CD14-positive monocyte (primary cell): ENCODE measurements at regions not wholly inside any gene's neighbourhood (a gene's known extent, or its start where the extent isn't known, plus 50 kb on each side); places are given as distances from the start of the nearest gene placed in this dataset.

Experiments used
- DNase-seq, 3 donors: peaks; one replicate each; pipeline ENCODE4 v3.0.0-alpha.2; 2011 to 2022
- H2AFZ ChIP-seq: 2 replicates; pipeline ENCODE4 v1.6.0; 2012; ENCODE audit warnings: mild to moderate bottlenecking, low read depth, low read length, inconsistent platforms; ENCODE audit not compliant: insufficient read depth, poor library complexity, severe bottlenecking
- H3K27ac ChIP-seq, 2 donors: 1 replicate in 1 of 2; 2 replicates in 1 of 2; pipeline ENCODE4 v1.5.1; 2012 to 2013; ENCODE audit warnings: low read length in 2 of 2, control low read depth in 1 of 2, inconsistent platforms in 1 of 2, low read depth in 1 of 2, mild to moderate bottlenecking in 1 of 2
- H3K27me3 ChIP-seq, 2 donors: one replicate each; pipeline versions ENCODE4 v1.6.0 to v1.6.1; 2011 to 2013; ENCODE audit warnings: low read length in 2 of 2; ENCODE audit not compliant: control insufficient read depth in 2 of 2, insufficient read depth in 2 of 2
- H3K36me3 ChIP-seq, 2 donors: replicated peaks in 1 of 2; 1 replicate in 1 of 2; 2 replicates in 1 of 2; pipeline versions ENCODE4 v1.5.1 to v1.6.1; 2012 to 2013; ENCODE audit warnings: low read length in 2 of 2, control low read depth in 1 of 2, inconsistent platforms in 1 of 2, mild to moderate bottlenecking in 1 of 2; ENCODE audit not compliant: insufficient read depth in 2 of 2, control insufficient read depth in 1 of 2
- H3K4me1 ChIP-seq, 2 donors: 1 replicate in 1 of 2; 2 replicates in 1 of 2; pipeline versions ENCODE4 v1.5.1 to v1.6.1; 2012 to 2013; ENCODE audit warnings: low read length in 2 of 2, control low read depth in 1 of 2, inconsistent platforms in 1 of 2, mild to moderate bottlenecking in 1 of 2, moderate library complexity in 1 of 2; ENCODE audit not compliant: insufficient read depth in 2 of 2, control insufficient read depth in 1 of 2
- H3K4me2 ChIP-seq: replicated peaks from 2 replicates; pipeline ENCODE3; 2012; ENCODE audit warnings: low read length, moderate library complexity, mild to moderate bottlenecking; ENCODE audit not compliant: poor library complexity, severe bottlenecking; ENCODE audit errors: extremely low read depth
- H3K4me3 ChIP-seq, 3 experiments: fragments of 200-600 bp in 1 of 3; sonication (generic) in 1 of 3; replicated peaks in 1 of 3; 1 replicate in 2 of 3; 2 replicates in 1 of 3; pipeline ENCODE4 v1.5.1; 2011 to 2013; ENCODE audit warnings: low read length in 3 of 3, mild to moderate bottlenecking in 3 of 3, control low read depth in 2 of 3, low read depth in 2 of 3, inconsistent platforms in 1 of 3, moderate library complexity in 1 of 3
- H3K79me2 ChIP-seq: 2 replicates; pipeline ENCODE4 v1.6.0; 2012; ENCODE audit warnings: mild to moderate bottlenecking, control low read depth, inconsistent platforms, low read length, moderate library complexity; ENCODE audit not compliant: insufficient read depth
- H3K9ac ChIP-seq: 2 replicates; pipeline ENCODE4 v1.6.0; 2017; ENCODE audit warnings: low read length, mild to moderate bottlenecking; ENCODE audit not compliant: insufficient read depth, poor library complexity, severe bottlenecking
- H3K9me3 ChIP-seq, 2 donors: replicated peaks in 1 of 2; 1 replicate in 1 of 2; 2 replicates in 1 of 2; pipeline versions ENCODE4 v1.5.1 to v1.6.1; 2012 to 2013; ENCODE audit warnings: low read length in 2 of 2, control low read depth in 1 of 2; ENCODE audit not compliant: control insufficient read depth in 1 of 2, insufficient read depth in 1 of 2
- H4K20me1 ChIP-seq: 2 replicates; pipeline ENCODE4 v1.6.0; 2012; ENCODE audit warnings: mild to moderate bottlenecking, low read length, control low read depth, moderate library complexity; ENCODE audit not compliant: insufficient read depth
- H3K27ac Mint-ChIP-seq, 7 donors: one replicate each; pipeline ENCODE4 v1.8.0; 2020; ENCODE audit warnings: mild to moderate bottlenecking in 7 of 7, mixed read lengths in 7 of 7, moderate library complexity in 6 of 7, inconsistent platforms in 2 of 7
- H3K27me3 Mint-ChIP-seq, 3 donors: one replicate each; pipeline ENCODE4 v1.8.0; 2021 to 2022; ENCODE audit warnings: low read depth in 3 of 3, mild to moderate bottlenecking in 3 of 3, mixed read lengths in 3 of 3, moderate library complexity in 3 of 3, inconsistent platforms in 1 of 3
- H3K36me3 Mint-ChIP-seq, 2 donors: one replicate each; pipeline ENCODE4 v1.8.0; 2020; ENCODE audit warnings: mixed read lengths in 2 of 2, inconsistent platforms in 1 of 2, mild to moderate bottlenecking in 1 of 2
- H3K4me1 Mint-ChIP-seq: one replicate; pipeline ENCODE4 v1.8.0; 2020; ENCODE audit warnings: mild to moderate bottlenecking, mixed read lengths
- H3K4me3 Mint-ChIP-seq, 2 donors: one replicate each; pipeline ENCODE4 v1.8.0; 2020; ENCODE audit warnings: mild to moderate bottlenecking in 2 of 2, mixed read lengths in 2 of 2, moderate library complexity in 1 of 2
- H3K9me3 Mint-ChIP-seq, 7 donors: one replicate each; pipeline ENCODE4 v1.8.0; 2020 to 2022; ENCODE audit warnings: mixed read lengths in 7 of 7, mild to moderate bottlenecking in 6 of 7, moderate library complexity in 6 of 7, inconsistent platforms in 2 of 7
- WGBS: methylation state at CpG from one replicate; pipeline ENCODE4 v1.1.5; 2013; ENCODE audit warnings: missing lambda C conversion rate; ENCODE audit not compliant: insufficient coverage; 5-methylcytosine and 5-hydroxymethylcytosine counted together
- intact Hi-C, 2 donors: fragments of 100-400 bp; cut with micrococcal nuclease; formaldehyde crosslinking; loops; one replicate each; pipeline versions ENCODE4 v1.15.0 to v1.15.1; 2023
- TF ChIP-seq, protein P1 (sequence below): fragments of 200-600 bp; IDR thresholded peaks from one replicate; pipeline ENCODE4 v1.8.0; 2022; ENCODE audit warnings: antibody characterized with exemption, mild to moderate bottlenecking

DNA sequence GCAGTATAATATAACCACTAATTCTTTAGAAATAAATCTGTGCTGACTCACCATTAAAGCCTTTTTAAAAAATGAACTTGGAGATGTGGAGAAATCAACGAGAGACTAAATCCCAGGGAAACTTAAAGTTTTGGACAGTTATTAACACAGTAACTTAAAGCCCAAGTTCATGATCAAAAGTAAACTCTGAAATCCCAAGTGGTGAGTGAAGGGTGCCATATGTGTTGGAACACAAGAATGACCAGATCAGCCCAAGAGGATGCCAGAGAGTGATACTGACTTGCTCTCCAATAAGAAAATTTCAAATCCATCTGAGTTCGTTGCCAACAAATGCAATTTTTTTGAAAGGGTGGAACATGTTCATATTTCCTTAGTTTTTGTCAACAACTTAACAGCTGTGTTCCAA lies 838.1 kb upstream of the ACVR2A start:
- H3K27ac Mint-ChIP-seq: no peak overlapping the region
- no peaks in the 10 kb centered on the region for H3K27me3 Mint-ChIP-seq
- Histone ChIP-seq H3K27ac (no peak overlapping the region), H3K9me3 (no peaks in the 10 kb centered on the region), H4K20me1 (no peaks in the 10 kb centered on the region), H3K79me2 (no peaks in the 10 kb centered on the region), H2AFZ (no peak overlapping the region), H3K36me3 (no peaks in the 10 kb centered on the region), H3K27me3 (no peaks in the 10 kb centered on the region), H3K4me1 (no peaks in the 10 kb centered on the region), H3K9ac (no peak overlapping the region), H3K4me2 (no peak overlapping the region), H3K4me3 (no peak overlapping the region)
- TF ChIP-seq, protein P1, sequence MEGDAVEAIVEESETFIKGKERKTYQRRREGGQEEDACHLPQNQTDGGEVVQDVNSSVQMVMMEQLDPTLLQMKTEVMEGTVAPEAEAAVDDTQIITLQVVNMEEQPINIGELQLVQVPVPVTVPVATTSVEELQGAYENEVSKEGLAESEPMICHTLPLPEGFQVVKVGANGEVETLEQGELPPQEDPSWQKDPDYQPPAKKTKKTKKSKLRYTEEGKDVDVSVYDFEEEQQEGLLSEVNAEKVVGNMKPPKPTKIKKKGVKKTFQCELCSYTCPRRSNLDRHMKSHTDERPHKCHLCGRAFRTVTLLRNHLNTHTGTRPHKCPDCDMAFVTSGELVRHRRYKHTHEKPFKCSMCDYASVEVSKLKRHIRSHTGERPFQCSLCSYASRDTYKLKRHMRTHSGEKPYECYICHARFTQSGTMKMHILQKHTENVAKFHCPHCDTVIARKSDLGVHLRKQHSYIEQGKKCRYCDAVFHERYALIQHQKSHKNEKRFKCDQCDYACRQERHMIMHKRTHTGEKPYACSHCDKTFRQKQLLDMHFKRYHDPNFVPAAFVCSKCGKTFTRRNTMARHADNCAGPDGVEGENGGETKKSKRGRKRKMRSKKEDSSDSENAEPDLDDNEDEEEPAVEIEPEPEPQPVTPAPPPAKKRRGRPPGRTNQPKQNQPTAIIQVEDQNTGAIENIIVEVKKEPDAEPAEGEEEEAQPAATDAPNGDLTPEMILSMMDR: no peak
- no peaks in the 10 kb centered on the region for H3K4me1 Mint-ChIP-seq
- WGBS: no CpG with 5 or more reads among the region's 2 CpGs
- no peak overlapping the region for H3K4me3 Mint-ChIP-seq
- intact Hi-C loops: no loop called here
- peaks cover 0 to 11% (median 3%) of the 10 kb centered on the region in 7 donors for H3K9me3 Mint-ChIP-seq
- no peaks in the 10 kb centered on the region for H3K36me3 Mint-ChIP-seq
- no peak for DNase-seq

DNA sequence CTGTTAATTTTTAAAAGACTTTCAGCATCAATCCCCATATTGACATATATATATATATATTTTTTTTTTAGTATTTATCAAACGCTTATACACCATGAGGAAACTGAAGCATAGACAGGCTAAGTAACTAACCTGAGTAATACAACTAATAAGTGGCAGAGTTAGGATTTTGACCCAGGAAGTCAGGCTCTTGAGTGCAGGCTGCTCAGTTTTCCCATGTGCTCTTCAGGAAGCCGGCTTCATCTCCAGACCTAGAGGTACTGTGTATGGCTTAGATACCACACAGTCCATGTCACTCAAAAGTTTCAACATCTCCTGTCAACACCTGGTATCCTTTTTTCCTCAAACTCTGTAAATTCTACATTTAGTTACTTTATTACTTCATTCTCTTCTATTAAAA lies 841.7 kb upstream of the ACVR2A start:
- Histone ChIP-seq H3K27ac (no peak overlapping the region), H3K36me3 (no peaks in the 10 kb centered on the region), H2AFZ (no peak overlapping the region), H3K4me2 (no peak overlapping the region), H3K9me3 (peaks cover 6 to 10% of the 10 kb centered on the region in 2 donors), H3K79me2 (no peaks in the 10 kb centered on the region), H3K4me1 (no peaks in the 10 kb centered on the region), H3K9ac (no peak overlapping the region), H3K27me3 (no peaks in the 10 kb centered on the region), H3K4me3 (no peak overlapping the region), H4K20me1 (no peaks in the 10 kb centered on the region)
- TF ChIP-seq, protein P1: no peak
- no CpG with 5 or more reads among the region's 2 CpGs for WGBS
- peaks cover 0 to 9% (median 7%) of the 10 kb centered on the region in 7 donors for H3K9me3 Mint-ChIP-seq
- no peak overlapping the region for H3K27ac Mint-ChIP-seq
- no peaks in the 10 kb centered on the region for H3K27me3 Mint-ChIP-seq
- no peaks in the 10 kb centered on the region for H3K36me3 Mint-ChIP-seq
- no peaks in the 10 kb centered on the region for H3K4me1 Mint-ChIP-seq
- intact Hi-C loops: no loop called here
- H3K4me3 Mint-ChIP-seq: no peak overlapping the region
- no peak for DNase-seq
